Forelimb muscle (tissue), 1 donor: ENCODE measurements at regions not wholly inside any gene's neighbourhood (a gene's known extent, or its start where the extent isn't known, plus 50 kb on each side); places are given as distances from the start of the nearest gene placed in this dataset.
"Not testable (repeated sequence)": the region's sequence is repeated elsewhere in the genome, so short reads cannot be mapped to it uniquely, and the experiment has no call there.

Source experiments
- DNase-seq: peaks from one replicate; pipeline ENCODE4 v3.0.0-alpha.2; 2013; ENCODE audit warnings: low read depth

DNA sequence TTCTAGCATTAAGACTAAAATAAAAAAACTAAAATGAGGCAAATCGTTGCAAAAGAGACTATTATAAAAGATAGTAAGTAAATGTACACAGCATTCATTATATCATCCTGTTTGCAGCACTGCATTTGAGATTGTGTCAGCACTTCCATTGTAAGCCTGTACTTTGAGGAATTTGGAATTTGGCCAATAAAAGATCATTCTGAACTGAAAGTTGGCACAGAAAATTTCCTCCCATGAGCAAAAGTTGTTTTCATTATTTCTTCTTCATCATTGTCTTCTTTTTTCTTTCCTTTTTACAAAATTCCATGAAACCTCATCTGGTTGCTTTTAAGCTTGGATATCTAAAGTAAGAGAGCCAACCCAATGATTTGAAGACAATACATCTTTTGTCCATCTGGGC is 199.3 kb upstream of the ADAMTSL1 start:
- peak; percentile 51 for DNase-seq

DNA sequence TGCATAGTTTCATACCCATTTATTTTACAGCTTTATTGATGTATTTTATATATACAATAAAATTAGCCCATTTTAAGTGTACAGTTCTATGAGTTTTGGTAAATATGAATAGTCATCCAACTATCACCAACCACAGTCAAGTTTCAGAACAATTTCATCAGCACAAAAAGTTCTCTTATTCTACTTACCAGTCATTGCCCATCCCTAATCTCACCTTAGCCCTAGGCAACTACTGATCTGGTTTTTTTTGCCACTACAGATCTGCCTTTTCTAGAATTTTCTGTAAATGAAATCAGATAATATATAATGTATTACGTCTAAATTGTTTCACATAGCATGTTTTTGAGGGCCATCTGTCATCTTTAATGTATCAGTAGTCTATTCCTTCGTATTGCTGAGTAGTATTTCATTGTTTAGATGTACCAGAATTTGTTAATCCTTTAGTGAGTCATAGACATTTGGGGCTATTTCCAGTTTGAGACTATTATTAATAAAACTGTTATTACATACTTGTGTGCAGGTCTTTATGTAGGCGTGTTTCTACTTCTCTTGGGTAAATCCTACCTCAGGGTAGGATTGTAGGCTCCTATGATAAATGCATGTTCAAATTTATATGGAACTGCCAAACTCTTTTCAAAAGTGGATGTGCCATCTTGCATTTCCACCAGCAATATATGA is 198.5 kb upstream of the ADAMTSL1 start:
- DNase-seq: no peak

DNA sequence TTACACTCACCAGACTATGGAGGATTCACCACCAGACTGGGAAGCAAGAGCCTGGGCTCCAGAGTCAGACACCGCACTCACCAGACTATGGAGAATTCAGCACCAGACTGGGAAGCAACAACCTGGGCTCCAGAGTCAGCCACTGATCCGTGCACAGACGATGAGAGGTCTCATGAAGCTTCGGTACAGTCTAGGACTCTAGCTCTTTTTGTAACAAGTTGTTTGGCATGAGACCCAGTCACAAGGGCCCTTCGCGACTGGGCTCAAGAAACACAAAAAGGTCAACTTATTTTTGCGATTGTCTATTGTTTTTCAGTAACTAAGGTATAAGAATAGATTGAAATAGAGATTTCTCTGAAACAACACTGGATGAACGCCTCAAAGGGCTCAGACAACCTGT is 192.7 kb upstream of the ADAMTSL1 start:
- DNase-seq: no peak

DNA sequence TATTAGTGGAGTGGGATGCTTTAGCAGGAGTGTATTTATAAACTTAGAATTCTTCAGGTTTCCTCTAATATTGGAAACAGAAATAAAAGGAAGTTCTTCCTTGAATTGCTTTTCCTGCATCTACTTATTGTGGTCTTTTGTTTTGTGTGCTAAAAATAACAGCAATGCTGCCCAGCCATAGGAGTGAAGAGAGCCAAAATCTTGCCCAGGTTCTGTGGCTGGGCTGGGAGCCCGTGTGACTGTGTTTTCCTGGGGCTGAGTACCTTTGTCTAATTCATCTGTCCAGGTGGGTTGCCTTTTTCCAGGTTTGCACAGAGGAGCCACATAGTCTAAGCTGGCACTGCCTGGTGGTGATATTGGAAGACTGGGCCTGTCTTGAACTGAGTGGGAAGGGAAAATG is 179.7 kb upstream of the ADAMTSL1 start:
- no peak for DNase-seq

DNA sequence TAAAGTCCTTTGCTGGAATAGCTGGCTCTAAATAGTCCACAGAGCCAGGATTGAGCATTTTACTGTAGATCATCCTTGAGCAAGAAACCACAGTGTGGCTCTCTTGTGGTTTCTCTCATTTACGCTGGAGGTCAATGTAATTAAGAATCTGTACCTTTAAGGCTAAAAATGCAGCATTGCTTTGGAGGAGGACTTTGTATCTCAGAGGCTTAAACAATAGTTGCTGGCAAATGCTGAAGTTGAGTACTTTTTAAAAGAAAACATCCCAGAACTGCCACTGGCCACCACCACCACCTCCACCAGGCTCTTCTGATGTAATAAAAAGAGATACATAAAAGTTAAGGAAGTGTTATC is 177.3 kb upstream of the ADAMTSL1 start:
- DNase-seq: no peak

DNA sequence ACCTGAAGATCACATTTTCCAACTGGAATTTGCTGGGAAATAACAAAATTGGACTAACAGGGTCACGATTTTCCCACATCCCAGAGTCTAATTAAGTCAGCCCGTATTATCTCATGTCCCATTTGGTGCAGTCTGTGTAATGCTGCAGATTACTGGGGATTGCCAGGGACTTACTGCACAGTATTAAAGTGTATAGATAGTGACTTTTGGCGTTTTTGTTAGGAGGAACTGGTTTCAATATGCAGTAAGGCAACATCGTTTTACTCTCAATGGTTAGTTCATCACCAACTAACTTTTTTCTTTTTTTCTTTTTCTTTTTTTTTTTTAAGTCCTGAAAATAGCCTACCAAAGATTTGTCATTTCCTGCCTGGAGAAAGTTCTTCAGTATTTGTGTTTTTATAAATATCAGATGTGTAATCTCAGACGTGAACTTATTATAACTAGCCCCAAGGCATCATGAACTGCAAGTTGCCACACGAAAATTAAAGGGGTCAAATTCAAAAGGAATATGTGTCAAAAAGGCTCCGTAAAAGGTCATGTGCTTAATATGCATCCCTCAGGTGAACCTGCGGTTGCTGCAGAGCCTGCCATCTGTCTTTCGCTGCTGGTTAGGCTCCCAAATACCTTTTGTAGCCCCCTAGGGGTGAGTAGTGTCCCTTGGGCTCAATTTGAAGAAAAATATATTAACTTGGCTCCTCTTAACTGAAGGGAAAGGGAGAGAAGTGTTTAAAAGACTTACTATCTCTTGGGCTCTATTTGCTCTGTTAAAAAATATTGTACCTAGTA is 176.7 kb upstream of the ADAMTSL1 start:
- DNase-seq: no peak

DNA sequence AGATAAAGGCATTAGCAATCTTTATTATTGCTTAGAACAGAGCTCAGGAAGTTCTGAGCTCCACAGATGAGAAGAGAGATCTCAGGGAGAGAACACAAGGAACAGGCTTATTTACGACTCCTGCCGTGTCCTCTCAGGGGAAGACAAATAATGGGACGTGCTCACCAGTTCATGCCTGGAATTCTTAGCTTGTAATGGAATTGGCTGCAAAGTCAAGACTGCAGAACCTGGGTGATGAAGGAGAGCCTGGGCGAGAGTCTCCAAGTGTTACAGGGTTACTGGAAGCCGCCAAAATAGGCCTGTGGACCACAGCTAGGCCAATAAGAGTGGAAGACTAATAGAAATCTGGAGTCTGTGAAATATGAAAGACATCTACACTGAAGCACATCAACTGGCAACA is 174.5 kb upstream of the ADAMTSL1 start:
- DNase-seq: no peak

DNA sequence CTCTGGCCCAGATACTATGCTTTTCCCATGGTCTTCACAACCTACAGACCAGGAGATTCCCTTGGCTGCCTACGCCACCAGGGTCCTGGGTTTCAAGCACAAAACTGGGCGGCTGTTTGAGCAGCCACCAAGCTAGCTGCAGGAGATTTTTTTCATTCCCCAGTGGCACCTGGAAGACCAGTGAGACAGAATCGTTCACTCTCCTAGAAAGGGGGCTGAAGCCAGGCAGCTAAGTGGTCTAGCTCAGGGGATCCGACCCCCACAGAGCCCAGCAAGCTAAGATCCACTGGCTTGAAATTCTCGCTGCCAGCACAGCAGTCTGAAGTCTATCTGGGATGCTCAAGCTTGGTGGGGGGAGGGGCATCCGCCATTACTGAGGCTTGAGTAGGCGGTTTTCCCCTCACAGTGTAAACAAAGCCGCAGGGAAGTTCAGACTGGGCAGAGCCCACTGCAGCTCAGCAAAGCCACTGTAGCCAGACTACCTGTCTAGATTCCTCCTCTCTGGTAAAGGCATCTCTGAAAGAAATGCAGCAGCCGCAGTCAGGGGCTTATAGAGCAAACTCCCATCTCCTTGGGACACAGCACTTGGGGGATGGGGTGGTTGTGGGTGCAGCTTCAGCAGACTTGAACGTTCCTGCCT is 168.7 kb upstream of the ADAMTSL1 start:
- DNase-seq: not testable (repeated sequence)

DNA sequence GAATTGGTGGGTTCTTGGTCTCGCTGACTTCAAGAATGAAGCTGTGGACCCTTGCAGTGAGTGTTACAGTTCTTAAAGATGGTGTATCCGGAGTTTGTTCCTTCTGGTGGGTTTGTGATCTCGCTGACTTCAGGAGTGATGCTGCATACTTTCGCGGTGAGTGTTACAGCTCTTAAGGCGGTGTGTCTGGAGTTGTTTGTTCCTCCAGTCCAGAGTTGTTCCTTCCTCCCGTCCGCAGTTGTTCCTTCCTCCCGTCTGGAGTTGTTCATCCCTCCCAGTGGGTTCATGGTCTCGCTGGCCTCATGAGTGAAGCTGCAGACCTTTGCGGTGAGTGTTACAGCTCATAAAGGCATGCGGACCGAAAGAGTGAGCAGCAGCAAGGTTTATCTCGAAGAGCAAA is 159.6 kb upstream of the ADAMTSL1 start:
- no peak for DNase-seq

DNA sequence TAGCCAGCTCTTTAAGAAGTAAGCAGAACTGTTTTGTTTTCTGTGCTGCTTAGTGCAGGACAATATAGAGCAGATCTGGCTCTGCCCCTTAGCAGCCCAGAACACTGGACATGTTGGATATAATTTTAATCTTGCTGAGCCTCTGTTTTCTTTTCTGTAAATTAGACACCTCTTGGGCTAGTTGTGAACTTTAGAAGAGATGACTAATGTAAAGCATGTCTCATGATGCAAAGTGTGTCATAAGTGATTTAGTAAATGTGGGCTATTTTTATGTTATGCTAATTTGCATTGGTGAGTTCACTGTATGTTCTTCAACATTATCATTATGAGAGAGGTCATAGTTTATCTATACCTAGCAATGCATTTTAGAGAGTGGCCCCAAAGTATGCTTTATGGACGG is 156.1 kb upstream of the ADAMTSL1 start:
- no peak for DNase-seq

DNA sequence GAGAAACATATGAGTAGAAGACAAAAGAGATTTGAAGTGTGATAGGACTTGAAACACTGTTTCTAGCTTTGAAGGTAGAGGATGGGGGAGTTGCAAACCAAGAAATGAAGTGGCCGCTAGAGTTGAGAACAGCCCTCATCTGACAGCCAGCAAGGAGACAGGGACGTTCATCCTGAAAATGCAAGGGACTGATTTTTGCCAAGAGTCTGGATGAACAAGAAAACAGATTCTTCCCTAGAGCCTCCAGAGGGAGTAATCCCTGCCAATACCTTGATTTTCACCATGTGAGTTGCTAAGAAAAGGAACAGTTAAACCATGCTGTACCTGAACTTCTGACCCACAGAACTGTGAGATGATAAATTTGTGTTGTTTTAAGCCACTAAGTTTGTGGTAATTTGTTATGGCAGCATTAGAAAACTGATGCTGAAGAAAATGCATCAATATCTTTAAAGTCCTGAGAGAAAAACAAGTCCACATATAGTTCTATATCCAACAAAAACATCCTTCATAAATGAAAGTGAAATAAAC is 154.0 kb upstream of the ADAMTSL1 start:
- no peak for DNase-seq

DNA sequence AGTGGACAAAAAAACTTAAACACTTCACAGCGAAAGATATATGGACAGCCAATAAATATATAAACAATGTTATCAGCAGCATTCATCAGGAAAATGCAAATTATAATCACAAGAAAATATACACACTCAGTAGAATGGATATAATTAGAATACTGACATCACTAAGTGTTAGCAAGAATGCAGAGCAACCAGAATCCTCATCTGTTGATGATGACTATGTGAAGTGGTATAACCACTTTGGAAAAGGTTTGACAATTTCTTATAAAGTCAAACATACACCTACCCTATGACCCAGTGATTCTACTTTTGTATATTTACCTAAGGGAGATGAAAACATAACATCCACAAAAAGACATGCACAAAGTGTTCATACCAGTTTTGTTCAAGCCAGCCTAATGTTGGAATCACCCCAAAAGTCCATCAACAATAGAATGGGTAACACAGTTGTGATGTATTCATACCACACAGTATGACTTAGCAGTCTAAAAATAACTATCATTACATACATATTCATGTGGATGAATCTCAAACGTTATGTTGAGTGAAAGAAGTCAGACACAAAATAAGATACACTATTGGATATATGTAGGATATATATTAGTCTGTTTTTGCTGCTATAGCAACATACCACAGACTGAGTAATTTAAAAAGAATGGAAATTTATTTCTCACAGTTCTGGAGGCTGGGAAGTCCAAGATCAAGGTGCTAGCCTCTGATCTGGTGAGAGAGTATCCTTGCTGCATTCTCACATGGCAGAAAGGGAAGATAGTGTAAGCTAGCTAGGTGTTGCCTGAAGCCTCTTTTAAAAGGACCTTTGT is 148.8 kb upstream of the ADAMTSL1 start:
- DNase-seq: no peak

DNA sequence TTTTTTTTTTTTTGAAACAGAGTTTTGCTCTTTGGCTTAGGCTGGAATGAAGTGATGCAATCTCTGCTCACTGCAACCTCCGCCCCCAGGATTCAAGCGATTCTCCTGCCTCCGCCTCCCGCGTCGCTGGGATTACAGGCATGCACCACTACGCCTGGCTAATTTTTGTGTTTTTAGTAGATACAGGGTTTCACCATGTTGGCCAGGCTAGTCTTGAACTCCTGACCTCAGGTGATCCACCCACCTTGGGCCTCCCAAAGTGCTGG is 148.3 kb upstream of the ADAMTSL1 start:
- not testable (repeated sequence) for DNase-seq

DNA sequence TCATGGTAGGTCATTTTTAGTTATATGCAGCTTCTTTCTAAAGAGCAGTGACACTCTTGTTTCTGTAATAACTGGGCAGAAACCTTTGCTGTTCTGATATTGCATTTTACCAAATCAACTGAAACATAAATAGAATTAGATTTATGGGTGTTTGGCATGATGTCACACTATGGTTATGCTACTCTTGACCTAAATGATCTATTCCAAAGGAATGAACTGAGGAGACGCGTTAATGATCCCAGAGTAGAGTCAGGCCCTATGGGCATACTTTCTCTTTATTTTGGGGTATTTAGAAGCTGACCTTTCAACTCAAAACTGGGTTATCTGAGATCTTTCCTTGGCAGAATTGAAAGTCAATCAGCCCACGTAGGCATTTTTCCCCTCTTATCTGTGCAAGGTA is 146.8 kb upstream of the ADAMTSL1 start:
- DNase-seq: no peak

DNA sequence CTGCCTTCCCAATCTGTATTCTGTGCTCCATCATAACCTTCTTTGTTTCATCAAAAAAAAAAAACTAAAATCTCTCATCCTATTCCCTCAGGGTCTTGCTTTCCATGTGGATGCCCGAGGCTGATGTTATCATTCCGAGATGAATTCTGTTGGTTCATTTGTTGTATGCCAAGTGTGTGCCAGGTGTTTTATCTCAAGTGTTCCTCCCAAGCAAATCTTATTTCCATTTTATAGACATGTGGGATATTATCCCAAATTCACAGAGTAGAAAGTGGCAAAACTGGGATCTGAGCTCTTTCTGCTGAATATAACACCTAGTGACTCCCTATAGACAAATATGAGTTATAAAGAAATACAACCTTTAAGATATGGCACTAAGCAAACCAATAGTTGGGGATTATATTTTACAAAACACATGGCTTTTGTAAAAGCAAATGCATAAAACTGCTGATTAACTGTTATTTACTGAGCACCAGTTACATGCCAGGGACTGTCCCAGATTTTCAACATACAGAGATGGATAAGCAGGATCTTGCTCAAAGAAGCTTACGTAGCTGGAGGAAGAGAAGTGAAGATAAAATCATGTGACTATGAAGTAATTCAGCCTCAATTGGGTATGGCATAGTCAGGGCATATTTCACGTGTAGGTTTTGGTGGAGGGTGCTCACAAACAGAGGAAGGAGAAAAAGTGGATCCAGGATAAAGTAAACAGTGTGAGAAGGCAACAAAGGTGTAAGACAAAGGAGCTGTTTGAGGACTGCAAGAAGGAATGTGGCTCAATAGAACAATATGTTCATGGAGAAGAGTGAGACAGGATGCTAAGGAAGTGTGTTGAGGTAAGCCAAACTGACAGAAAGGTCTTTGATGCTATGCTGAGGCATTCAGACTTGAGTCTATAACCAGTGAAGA is 143.3 kb upstream of the ADAMTSL1 start:
- DNase-seq: no peak

DNA sequence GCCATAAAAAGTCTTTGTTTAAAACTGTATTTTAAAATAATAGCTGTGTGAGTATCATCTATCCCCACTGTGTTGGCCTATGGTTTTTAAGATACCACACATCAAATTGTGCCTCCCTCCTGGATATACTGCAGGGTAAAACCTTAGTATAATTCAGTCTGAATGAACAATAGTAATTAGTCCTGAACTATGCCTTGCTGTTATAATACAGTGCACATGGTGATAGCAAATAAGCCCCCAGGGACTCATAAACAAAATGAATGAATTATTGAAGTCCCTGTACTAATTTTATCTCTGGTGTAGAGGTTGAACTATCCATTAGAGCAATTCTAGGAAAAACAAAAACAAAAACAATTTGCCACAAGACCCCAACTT is 142.7 kb upstream of the ADAMTSL1 start:
- no peak for DNase-seq

DNA sequence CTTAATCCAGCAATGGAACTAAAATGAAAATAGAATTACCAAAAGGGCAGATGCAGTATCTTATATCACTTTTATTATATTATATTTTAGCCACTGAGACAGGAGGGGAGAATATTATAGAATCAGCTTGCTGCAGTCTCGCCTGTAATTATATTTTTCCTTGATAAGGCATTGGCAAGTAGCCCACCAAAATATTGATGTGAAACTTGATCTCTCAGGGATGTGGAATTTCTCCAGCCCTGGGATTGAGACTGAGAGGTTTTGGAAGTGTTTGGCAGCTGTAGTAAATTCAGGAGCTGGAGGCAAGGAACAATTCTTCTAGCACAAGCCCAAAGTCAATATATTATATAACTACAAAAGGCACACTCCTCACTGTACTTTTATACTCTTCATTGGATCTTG is 142.1 kb upstream of the ADAMTSL1 start:
- DNase-seq: peak; percentile 13

DNA sequence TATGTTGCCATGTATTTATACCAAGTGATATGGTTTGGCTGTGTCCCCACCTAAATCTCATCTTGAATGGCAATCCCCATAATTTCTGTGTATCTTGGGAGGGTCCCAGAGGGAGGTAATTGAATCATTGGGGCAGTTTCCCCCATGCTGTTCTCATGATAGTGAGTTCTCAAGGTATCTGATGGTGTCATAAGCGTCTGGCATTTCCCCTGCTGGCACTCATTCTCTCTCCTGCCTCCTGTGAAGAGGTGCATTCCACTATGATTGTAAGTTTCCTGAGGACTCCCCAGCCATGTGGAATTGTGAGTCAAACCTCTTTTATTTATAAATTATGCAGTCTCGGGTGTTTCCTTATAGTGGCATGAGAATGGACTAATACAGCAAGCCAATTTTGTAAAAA is 140.8 kb upstream of the ADAMTSL1 start:
- no peak for DNase-seq

DNA sequence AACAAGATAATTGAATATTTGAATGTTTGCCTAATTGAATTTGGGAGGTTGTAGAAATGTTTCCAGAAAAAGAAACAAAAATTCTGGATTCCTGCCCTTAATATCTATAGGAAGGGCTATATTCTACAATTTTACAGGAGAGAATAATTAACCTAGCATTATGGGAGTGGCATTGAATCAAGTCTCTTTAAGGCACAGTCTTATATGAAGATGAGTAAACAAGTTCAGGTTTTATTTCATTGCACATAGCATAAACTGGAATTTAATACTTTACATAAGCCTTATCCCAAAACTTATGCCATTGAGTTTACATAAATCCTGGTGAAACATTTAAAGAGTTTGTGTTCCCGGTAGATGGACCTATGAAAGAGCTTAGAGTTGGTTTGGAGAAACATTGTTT is 138.1 kb upstream of the ADAMTSL1 start:
- no peak for DNase-seq

DNA sequence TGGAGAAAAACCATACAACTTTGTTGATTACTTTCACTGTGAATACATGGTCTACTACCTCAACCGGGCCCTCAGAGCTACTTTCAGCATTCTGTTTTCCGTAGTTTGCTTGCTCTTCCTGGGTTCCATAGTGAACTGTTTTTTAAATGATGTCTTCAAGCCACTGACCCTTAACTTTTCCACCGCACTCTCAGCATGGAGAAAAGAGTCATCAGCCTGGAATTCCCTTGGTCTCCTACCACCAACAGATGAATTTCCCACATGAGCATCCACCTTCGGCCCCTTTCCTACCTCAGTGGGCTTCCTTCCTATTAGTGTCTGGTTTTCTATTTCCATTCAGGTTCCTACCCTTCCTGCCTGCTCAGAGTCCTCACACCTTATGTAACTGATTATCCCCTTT is 135.9 kb upstream of the ADAMTSL1 start:
- DNase-seq: no peak

DNA sequence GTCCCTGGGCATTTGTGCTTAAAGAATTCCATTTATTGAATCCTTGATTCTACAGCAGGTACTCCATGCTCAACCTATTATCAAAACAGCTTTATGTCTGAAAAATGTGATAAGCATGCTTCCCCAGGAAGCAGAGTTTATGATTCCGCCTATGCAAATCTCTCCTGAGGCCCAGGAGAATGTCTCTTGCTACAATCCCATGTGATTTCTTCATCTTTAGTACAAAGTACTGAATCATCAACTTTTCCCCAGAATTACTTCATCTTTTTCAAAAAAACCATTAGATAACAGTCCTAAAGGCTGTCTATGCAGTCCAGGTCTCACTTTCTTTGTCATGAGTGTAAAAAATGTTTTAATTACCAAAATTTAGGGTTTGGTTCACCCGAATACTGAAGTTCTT is 130.2 kb upstream of the ADAMTSL1 start:
- no peak for DNase-seq
